Stimulated activated CD8-positive, alpha-beta memory T cell treated with anti-CD3 and anti-CD28 coated beads, Interleukin-12 subunit alpha, Interleukin-12 subunit beta, amount 100 ng/mL, for 24 hours (primary cell): ENCODE measurements at regions not wholly inside any gene's neighbourhood (a gene's known extent, or its start where the extent isn't known, plus 50 kb on each side); places are given as distances from the start of the nearest gene placed in this dataset.

Source experiments
- DNase-seq: peaks from one replicate; pipeline ENCODE4 v3.0.0-alpha.2; 2020; ENCODE audit errors: extremely low read depth

DNA sequence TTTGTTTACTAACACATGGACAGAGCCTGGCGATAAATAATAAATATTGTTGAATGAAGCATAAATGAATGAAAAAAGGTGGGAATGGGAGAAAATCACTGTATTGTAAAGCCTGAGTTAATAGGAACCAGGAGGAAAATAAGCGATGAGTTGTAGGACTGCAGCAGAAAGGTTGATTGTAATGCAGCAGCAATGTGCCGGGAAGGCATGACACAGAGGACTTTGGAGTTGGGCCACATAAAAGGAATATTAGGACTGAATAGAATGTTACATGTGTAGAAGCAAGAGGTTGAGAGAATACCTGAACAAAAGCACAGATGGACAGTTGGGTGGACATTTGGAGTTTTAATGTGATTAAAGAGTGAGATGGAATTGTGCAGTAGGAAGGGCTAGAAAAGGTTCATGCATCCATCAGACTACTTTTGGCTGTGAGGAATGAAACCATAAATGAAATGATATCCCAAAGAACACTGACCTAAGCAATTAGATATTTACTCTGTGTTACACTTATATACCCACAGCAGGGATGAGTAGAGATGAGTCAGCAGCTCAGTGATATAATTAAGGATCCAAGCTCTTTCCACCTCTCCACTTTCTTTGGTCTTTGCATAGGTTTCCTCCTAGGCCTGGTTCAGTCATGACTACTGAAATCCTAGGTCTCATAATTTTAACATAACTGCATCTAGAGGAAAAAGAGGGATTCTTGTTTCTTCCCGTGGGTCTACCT is 55.4 kb downstream of the CCER1 start:
- no peak for DNase-seq

- no peak for DNase-seq
These were observed 57.0 kb downstream of the CCER1 start for GRCh38 chr12:90897986-90898385.

- no peak for DNase-seq
These were observed 57.7 kb downstream of the CCER1 start for GRCh38 chr12:90897316-90897715.

GRCh38 chr12:90896821-90897220 is 58.2 kb downstream of the CCER1 start:
- no peak for DNase-seq

DNA sequence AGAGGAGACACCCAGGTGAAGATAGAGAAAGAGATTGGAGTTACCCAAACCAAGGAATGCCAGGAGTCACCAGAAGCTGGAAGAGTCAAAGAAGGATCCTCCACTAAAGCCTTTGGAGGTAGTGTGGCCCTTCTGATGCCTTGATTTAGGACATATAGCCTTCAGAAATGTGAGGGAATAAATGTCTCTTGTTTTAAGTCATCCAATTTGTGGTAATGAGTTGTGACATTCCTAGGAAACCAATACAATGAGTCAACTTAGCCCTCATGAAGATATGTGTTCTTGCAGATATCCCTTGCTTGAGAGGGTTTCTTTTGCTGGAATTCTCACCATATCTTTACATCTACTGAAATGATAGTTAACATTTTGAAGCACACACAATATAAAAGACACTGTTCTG is 58.8 kb downstream of the CCER1 start:
- DNase-seq: no peak

- no peak for DNase-seq
These were observed 66.7 kb downstream of the CCER1 start for GRCh38 chr12:90888316-90888715.

DNA sequence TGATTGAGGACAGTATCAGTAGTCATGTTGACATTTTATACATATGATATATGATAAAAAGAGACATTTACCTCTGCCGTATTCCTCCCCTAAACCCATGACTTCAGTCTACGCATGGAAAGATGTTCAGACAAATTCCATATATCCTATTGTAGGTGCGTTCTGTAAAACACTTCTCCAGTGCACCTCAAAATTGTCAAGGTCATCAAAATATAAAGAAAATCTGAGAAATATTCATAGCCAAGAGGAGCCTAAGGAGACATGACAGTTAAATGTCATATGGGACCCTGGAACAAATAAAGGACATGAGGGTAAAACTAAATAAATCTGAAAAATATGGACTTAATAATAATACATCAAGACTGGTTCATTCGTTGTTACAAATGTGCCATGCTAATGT is 71.5 kb downstream of the CCER1 start:
- no peak for DNase-seq

- DNase-seq: no peak
These were observed 83.3 kb downstream of the CCER1 start for GRCh38 chr12:90871726-90872096.

- DNase-seq: no peak
These were observed 83.8 kb downstream of the CCER1 start for GRCh38 chr12:90870971-90871725.

- DNase-seq: no peak
These were observed 86.3 kb downstream of the CCER1 start for GRCh38 chr12:90868626-90869025.

- DNase-seq: no peak
These were observed 95.4 kb downstream of the CCER1 start for GRCh38 chr12:90859591-90859990.

DNA sequence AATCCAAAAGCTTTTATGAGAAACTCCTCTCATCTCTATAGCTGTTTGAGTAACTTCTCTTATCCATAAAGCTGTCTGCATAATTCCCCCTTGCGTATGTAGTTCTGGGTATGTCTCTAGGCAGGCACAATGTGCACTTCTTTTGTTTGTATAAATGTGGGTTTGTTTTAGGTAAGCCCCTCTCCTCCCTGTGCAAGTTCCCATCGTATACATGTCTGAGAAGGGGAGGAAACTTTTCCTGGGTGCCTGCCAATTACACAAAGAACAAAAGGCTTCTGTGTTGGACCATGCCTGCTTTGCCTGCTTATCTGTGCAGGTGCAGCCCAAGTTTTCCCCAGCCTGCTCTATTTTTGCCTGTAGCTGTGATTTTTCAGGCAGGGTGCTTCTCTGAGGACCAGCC is 96.7 kb downstream of the CCER1 start:
- no peak for DNase-seq

- DNase-seq: no peak
These were observed 99.4 kb downstream of the CCER1 start for GRCh38 chr12:90855534-90855933.

- no peak for DNase-seq
These were observed 100.8 kb downstream of the CCER1 start for GRCh38 chr12:90854136-90854689.

GRCh38 chr12:90851800-90852718 is 102.9 kb downstream of the CCER1 start:
- DNase-seq: no peak

DNA sequence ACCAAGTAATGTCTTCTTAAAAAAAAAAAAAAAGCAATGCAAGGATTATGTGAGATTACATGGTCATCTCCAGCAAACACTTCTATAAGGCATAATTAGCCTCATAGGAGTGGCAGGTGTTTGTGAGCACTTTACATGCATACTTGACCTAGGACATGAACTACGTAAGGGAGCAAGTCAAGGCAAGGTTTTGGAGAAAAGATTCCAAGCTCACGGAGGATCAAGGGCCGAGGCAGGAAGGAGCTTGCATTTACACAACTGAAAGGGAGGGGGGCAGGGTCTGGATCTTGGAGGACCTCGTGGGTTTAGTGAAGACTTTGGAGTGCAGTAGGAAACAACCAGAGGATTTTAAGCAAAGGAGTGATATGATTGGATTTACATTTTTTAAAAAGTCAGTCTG is 112.5 kb downstream of the CCER1 start:
- DNase-seq: no peak

- no peak for DNase-seq
These were observed 113.6 kb downstream of the CCER1 start for GRCh38 chr12:90841336-90841735.

DNA sequence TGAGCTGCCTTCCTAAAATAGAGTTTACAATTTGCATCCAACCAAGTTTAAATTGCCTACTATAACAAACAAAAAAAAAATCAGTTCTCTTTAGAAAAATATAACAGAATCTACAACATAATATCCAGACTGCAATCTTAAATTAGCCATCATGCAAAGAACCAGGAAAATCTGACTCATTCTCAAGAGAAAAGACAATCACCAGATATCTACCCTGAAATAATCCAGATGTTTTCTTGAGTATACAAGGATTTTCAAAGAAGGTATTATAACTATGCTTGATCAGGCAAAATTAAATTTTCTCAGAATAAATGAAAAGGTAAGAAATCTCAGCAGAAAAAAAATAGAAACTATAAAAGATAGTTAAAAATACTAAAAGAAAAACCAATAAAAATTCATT is 115.6 kb downstream of the CCER1 start:
- DNase-seq: no peak

GRCh38 chr12:90836689-90837088 is 118.3 kb downstream of the CCER1 start:
- DNase-seq: no peak

GRCh38 chr12:90833228-90833627 is 121.7 kb downstream of the CCER1 start:
- DNase-seq: no peak

DNA sequence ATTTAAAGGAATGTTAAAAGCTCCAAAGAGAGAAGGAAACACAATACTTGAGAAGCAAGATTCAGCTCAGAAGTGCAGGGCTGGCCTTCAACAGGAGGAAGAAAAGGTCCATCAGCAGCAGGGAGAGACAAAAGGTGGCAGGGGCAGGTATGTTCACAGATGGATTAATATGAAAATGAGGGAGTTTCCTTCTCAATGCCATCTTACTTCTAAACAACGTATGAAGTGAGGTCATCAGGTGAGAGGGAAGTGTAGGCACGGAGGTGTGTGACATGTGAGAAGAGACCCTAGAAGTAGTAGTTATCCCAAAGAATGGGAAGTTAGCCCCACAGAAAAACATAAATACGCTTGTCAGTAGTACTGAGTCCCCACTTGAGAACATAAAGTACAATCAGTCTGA is 122.5 kb downstream of the CCER1 start:
- no peak for DNase-seq

DNA sequence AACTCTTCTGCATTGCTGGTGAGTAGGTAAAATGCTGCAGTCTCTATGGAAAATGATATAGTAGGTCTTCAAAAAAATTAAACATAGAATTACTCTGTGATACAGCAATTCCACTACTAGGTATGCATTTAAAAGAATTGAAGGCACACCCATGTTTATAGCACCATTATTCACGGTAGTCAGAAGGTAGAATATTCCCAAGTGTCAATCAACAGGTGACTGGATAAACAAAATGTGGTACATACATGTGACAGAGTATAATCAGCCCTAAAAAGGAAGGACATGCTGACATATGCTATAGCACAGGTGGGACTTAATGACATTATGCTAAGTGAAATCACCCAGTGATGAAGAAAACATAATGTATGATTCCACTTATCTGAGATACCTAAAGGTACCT is 123.3 kb downstream of the CCER1 start:
- DNase-seq: no peak
